SK-N-SH (cell line): ENCODE measurements at regions not wholly inside any gene's neighbourhood (a gene's known extent, or its start where the extent isn't known, plus 50 kb on each side); places are given as distances from the start of the nearest gene placed in this dataset.

Experiments used
- CTCF ChIA-PET: fragments of 300-600, 350-600 bp; formaldehyde crosslinking; extraction: SDS; loops from one replicate; lab custom pipeline; 2021; lab: Yijun Ruan, JAX
- POLR2A ChIA-PET: fragments of 350-600 bp; sonication (Branson Sonifier 250); formaldehyde crosslinking; extraction: SDS; loops from one replicate; lab custom pipeline; 2020; ENCODE audit warnings: antibody characterized with exemption, inconsistent platforms; lab: Yijun Ruan, JAX
- DNase-seq: peaks from one replicate; pipeline ENCODE4 v3.0.0; 2012
- H2AFZ ChIP-seq: fragments of 200-600 bp; sonication (generic); 2 replicates; pipeline ENCODE4 v1.8.1; 2016; ENCODE audit warnings: antibody characterized with exemption, mild to moderate bottlenecking, low read depth
- H3F3A ChIP-seq: fragments of 200-600 bp; sonication (generic); replicated peaks from 2 replicates; pipeline ENCODE3; 2016; ENCODE audit warnings: antibody characterized with exemption, mild to moderate bottlenecking; ENCODE audit not compliant: insufficient read depth
- H3K27ac ChIP-seq, 2 experiments: fragments of 200-500 bp in 1 of 2; fragments of 200-600 bp in 1 of 2; sonication (Bioruptor generic) in 1 of 2; sonication (generic), shearing (Covaris generic) in 1 of 2; 2 replicates each; pipeline versions ENCODE4 v1.5.1 to v1.6.1; 2014 to 2016; ENCODE audit warnings: low read depth in 2 of 2, inconsistent platforms in 1 of 2, low read length in 1 of 2, mild to moderate bottlenecking in 1 of 2, mixed read lengths in 1 of 2
- H3K27me3 ChIP-seq: fragments of 200-600 bp; sonication (generic), shearing (Covaris generic); 2 replicates; pipeline ENCODE4 v1.6.1; 2016; ENCODE audit warnings: mixed run types; ENCODE audit not compliant: insufficient read depth
- H3K36me3 ChIP-seq, 2 experiments: fragments of 200-500 bp in 1 of 2; fragments of 200-600 bp in 1 of 2; sonication (Bioruptor generic) in 1 of 2; sonication (generic) in 1 of 2; replicated peaks in 1 of 2; 2 replicates each; pipeline versions ENCODE3 to v1.5.1; 2014 to 2016; ENCODE audit warnings: low read length in 1 of 2, mild to moderate bottlenecking in 1 of 2; ENCODE audit not compliant: insufficient read depth in 2 of 2, control insufficient read depth in 1 of 2
- H3K4me1 ChIP-seq, 2 experiments: fragments of 200-500 bp in 1 of 2; fragments of 200-600 bp in 1 of 2; sonication (Bioruptor generic) in 1 of 2; sonication (generic), shearing (Covaris generic) in 1 of 2; 2 replicates each; pipeline versions ENCODE4 v1.5.1 to v1.6.1; 2014 to 2016; ENCODE audit warnings: low read depth in 1 of 2, low read length in 1 of 2, mixed run types in 1 of 2; ENCODE audit not compliant: insufficient read depth in 2 of 2, control insufficient read depth in 1 of 2
- H3K4me2 ChIP-seq: fragments of 200-600 bp; sonication (generic), shearing (Covaris generic); 2 replicates; pipeline ENCODE4 v1.6.1; 2017; ENCODE audit warnings: mixed run types
- H3K4me3 ChIP-seq, 2 experiments: fragments of 200-500 bp in 1 of 2; fragments of 200-600 bp in 1 of 2; sonication (Bioruptor generic) in 1 of 2; sonication (generic), shearing (Covaris generic) in 1 of 2; 2 replicates each; pipeline versions ENCODE4 v1.5.1 to v1.8.1; 2014 to 2016; ENCODE audit warnings: low read depth in 2 of 2, inconsistent platforms in 1 of 2, low read length in 1 of 2, mild to moderate bottlenecking in 1 of 2, mixed read lengths in 1 of 2, moderate library complexity in 1 of 2
- H3K79me2 ChIP-seq: fragments of 200-600 bp; sonication (generic); 2 replicates; pipeline ENCODE4 v1.8.1; 2017; ENCODE audit warnings: mild to moderate bottlenecking; ENCODE audit not compliant: insufficient read depth
- H3K9ac ChIP-seq: fragments of 200-600 bp; sonication (generic); 2 replicates; pipeline ENCODE4 v1.6.1; 2017; ENCODE audit warnings: mixed run types
- H3K9me2 ChIP-seq: fragments of 200-600 bp; sonication (generic); 2 replicates; pipeline ENCODE4 v1.6.1; 2017; ENCODE audit warnings: mixed run types
- H3K9me3 ChIP-seq: fragments of 200-600 bp; sonication (generic); 2 replicates; pipeline ENCODE4 v1.6.1; 2017; ENCODE audit warnings: mixed run types, mild to moderate bottlenecking, moderate library complexity
- H4K20me1 ChIP-seq: fragments of 200-600 bp; sonication (generic); 2 replicates; pipeline ENCODE4 v1.6.1; 2017; ENCODE audit warnings: mild to moderate bottlenecking, mixed run types; ENCODE audit not compliant: insufficient read depth
- EP300 ChIP-seq, 2 experiments: IDR thresholded peaks; 2 replicates each; pipeline versions ENCODE4 v1.4.0 to v1.6.1; 2012; ENCODE audit warnings: borderline replicate concordance in 1 of 2, low read depth in 1 of 2, low read length in 1 of 2
- FOXM1 ChIP-seq: IDR thresholded peaks from 2 replicates; pipeline ENCODE4 v1.4.0; 2012; ENCODE audit warnings: low read depth, mild to moderate bottlenecking
- JUND ChIP-seq: IDR thresholded peaks from 2 replicates; pipeline ENCODE4 v1.4.0; 2012
- NFIC ChIP-seq: IDR thresholded peaks from 2 replicates; pipeline ENCODE4 v1.4.0; 2012; ENCODE audit warnings: borderline replicate concordance
- NRF1 ChIP-seq: IDR thresholded peaks from 2 replicates; pipeline ENCODE4 v1.6.1; 2012; ENCODE audit warnings: low read depth, mild to moderate bottlenecking, low read length
- POLR2AphosphoS5 ChIP-seq: IDR thresholded peaks from 2 replicates; pipeline ENCODE4 v1.6.1; 2012; ENCODE audit warnings: low read depth, low read length
- RFX5 ChIP-seq: IDR thresholded peaks from 2 replicates; pipeline ENCODE4 v1.6.1; 2012; ENCODE audit warnings: mild to moderate bottlenecking, improper control_type of control experiment, low read length
- RXRA ChIP-seq: IDR thresholded peaks from 2 replicates; pipeline ENCODE4 v1.4.0; 2012; ENCODE audit warnings: low read depth, mild to moderate bottlenecking, borderline replicate concordance
- SMC3 ChIP-seq: IDR thresholded peaks from 2 replicates; pipeline ENCODE4 v1.6.1; 2012; ENCODE audit warnings: low read depth, low read length, improper control_type of control experiment
- WGBS: methylation state at CpG from one replicate; pipeline ENCODE4 v1.1.6; 2017; ENCODE audit warnings: low lambda C conversion rate; 5-methylcytosine and 5-hydroxymethylcytosine counted together
- TF ChIP-seq, protein P1 (sequence below): IDR thresholded peaks from 2 replicates; pipeline ENCODE4 v1.4.0; 2012; ENCODE audit warnings: low read depth, borderline replicate concordance
- TF ChIP-seq, protein P2 (sequence below): fragments of 200-600 bp; sonication (generic); IDR thresholded peaks from 2 replicates; pipeline ENCODE4 v1.6.1; 2017; ENCODE audit warnings: antibody characterized with exemption, mild to moderate bottlenecking, moderate library complexity
- TF ChIP-seq, protein P3 (sequence below): IDR thresholded peaks from 2 replicates; pipeline ENCODE4 v1.6.1; 2012; ENCODE audit warnings: mild to moderate bottlenecking, low read depth, low read length, moderate library complexity
- TF ChIP-seq, protein P4 (sequence below): fragments of 150-350 bp; IDR thresholded peaks from 2 replicates; pipeline ENCODE4 v1.6.1; 2016; ENCODE audit warnings: mild to moderate bottlenecking, low read depth, low read length
- TF ChIP-seq, protein P5 (sequence below): IDR thresholded peaks from 2 replicates; pipeline ENCODE4; 2012

DNA sequence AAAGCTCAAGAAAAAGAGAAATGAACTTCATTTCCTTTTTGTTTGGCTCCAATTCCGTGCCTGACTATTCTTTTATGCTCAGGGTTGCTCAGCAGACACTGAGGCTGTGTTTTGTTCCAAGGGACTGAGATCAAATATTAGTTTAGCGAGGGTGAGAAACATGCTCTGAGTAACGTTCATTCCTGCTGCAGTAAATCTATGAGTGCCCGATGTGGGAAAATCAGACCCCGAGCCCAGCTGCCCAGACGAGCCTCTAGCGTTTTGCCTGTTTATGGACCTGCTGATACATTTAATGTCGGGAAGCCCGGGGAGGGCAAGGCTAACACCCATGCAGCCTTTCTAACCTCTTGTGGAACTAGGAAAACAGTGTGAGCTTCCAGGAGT is 119.2 kb downstream of the VAPA start:
- Histone ChIP-seq H2AFZ (no peak overlapping the region), H3K27ac (no peak overlapping the region), H3K9ac (no peak overlapping the region), H4K20me1 (no peaks in the 10 kb centered on the region), H3K27me3 (no peaks in the 10 kb centered on the region), H3K4me1 (peaks cover 0 to 13% of the 10 kb centered on the region in 2 experiments; a peak in 1 of 4 replicates), H3K36me3 (no peaks in the 10 kb centered on the region), H3K9me2 (no peaks in the 10 kb centered on the region), H3K4me3 (no peak overlapping the region), H3K4me2 (no peak overlapping the region), H3K9me3 (no peaks in the 10 kb centered on the region), H3F3A (no peaks in the 10 kb centered on the region), H3K79me2 (no peaks in the 10 kb centered on the region)
- POLR2A ChIA-PET, result no interaction called here
- TF ChIP-seq RXRA (no peak), NRF1 (no peak), NFIC (no peak), FOXM1 (no peak), RFX5 (no peak)
- TF ChIP-seq, protein P1, sequence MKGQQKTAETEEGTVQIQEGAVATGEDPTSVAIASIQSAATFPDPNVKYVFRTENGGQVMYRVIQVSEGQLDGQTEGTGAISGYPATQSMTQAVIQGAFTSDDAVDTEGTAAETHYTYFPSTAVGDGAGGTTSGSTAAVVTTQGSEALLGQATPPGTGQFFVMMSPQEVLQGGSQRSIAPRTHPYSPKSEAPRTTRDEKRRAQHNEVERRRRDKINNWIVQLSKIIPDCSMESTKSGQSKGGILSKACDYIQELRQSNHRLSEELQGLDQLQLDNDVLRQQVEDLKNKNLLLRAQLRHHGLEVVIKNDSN, result no peak
- TF ChIP-seq, protein P2, sequence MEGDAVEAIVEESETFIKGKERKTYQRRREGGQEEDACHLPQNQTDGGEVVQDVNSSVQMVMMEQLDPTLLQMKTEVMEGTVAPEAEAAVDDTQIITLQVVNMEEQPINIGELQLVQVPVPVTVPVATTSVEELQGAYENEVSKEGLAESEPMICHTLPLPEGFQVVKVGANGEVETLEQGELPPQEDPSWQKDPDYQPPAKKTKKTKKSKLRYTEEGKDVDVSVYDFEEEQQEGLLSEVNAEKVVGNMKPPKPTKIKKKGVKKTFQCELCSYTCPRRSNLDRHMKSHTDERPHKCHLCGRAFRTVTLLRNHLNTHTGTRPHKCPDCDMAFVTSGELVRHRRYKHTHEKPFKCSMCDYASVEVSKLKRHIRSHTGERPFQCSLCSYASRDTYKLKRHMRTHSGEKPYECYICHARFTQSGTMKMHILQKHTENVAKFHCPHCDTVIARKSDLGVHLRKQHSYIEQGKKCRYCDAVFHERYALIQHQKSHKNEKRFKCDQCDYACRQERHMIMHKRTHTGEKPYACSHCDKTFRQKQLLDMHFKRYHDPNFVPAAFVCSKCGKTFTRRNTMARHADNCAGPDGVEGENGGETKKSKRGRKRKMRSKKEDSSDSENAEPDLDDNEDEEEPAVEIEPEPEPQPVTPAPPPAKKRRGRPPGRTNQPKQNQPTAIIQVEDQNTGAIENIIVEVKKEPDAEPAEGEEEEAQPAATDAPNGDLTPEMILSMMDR, result no peak
- 87% methylated on average over 9 of the region's 9 CpGs for WGBS
- DNase-seq, result no peak
- CTCF ChIA-PET, result interaction anchor here (1.1 to 1.7 kb wide), 3 partner anchors 9 to 486 kb away, joined by 3 to 6 read pairs (median 6); no protein-coding TSS in a partner anchor

DNA sequence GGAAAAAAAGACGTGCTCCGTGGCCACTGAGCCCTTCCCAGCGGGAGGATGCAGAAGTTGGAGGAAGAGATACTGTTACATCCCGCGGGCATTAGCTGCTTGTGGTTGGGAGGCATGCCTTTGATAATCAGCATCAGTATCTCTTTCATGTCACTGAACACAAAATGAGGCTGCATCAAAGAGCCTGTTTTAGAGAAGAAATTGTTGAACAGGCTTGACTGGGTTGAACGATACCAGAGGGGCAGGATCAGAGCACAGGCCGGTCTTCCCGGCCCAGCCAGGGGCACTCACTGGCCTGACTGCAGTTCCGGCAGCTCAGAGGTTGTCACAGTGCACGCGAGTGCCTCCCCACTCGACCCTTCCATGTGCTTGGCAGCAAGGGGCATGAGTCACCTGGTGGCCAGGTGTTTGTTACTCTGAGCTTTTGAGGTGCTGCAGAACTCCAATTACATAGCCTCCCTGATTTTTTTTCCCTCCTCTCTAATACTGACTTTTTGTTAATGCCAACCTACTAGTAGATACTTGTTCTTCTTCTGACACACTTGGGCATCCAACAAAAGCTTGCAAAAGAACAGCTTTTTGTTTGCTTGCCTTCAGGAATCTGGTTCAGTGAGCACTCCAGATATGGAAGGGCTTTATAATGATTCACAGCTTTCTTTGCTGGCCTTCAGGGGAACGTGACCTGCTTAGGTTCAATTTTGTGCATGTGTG is 121.6 kb downstream of the VAPA start:
- TF ChIP-seq, protein P3, sequence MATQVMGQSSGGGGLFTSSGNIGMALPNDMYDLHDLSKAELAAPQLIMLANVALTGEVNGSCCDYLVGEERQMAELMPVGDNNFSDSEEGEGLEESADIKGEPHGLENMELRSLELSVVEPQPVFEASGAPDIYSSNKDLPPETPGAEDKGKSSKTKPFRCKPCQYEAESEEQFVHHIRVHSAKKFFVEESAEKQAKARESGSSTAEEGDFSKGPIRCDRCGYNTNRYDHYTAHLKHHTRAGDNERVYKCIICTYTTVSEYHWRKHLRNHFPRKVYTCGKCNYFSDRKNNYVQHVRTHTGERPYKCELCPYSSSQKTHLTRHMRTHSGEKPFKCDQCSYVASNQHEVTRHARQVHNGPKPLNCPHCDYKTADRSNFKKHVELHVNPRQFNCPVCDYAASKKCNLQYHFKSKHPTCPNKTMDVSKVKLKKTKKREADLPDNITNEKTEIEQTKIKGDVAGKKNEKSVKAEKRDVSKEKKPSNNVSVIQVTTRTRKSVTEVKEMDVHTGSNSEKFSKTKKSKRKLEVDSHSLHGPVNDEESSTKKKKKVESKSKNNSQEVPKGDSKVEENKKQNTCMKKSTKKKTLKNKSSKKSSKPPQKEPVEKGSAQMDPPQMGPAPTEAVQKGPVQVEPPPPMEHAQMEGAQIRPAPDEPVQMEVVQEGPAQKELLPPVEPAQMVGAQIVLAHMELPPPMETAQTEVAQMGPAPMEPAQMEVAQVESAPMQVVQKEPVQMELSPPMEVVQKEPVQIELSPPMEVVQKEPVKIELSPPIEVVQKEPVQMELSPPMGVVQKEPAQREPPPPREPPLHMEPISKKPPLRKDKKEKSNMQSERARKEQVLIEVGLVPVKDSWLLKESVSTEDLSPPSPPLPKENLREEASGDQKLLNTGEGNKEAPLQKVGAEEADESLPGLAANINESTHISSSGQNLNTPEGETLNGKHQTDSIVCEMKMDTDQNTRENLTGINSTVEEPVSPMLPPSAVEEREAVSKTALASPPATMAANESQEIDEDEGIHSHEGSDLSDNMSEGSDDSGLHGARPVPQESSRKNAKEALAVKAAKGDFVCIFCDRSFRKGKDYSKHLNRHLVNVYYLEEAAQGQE, result no peak
- TF ChIP-seq NRF1 (no peak), JUND (no peak), POLR2AphosphoS5 (no peak), RXRA (no peak), EP300 (IDR thresholded peaks at IDR 0.05; ENCODE audit: borderline replicate concordance in 1 of 2, low read depth in 1 of 2, low read length in 1 of 2) (no peak), SMC3 (no peak)
- TF ChIP-seq, protein P4, sequence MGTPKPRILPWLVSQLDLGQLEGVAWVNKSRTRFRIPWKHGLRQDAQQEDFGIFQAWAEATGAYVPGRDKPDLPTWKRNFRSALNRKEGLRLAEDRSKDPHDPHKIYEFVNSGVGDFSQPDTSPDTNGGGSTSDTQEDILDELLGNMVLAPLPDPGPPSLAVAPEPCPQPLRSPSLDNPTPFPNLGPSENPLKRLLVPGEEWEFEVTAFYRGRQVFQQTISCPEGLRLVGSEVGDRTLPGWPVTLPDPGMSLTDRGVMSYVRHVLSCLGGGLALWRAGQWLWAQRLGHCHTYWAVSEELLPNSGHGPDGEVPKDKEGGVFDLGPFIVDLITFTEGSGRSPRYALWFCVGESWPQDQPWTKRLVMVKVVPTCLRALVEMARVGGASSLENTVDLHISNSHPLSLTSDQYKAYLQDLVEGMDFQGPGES, result no peak
- TF ChIP-seq, protein P5, sequence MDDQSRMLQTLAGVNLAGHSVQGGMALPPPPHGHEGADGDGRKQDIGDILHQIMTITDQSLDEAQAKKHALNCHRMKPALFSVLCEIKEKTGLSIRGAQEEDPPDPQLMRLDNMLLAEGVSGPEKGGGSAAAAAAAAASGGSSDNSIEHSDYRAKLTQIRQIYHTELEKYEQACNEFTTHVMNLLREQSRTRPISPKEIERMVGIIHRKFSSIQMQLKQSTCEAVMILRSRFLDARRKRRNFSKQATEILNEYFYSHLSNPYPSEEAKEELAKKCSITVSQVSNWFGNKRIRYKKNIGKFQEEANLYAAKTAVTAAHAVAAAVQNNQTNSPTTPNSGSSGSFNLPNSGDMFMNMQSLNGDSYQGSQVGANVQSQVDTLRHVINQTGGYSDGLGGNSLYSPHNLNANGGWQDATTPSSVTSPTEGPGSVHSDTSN, result no peak
- Histone ChIP-seq H4K20me1 (no peaks in the 10 kb centered on the region), H3K9me2 (no peaks in the 10 kb centered on the region), H3K4me1 (peaks cover 0 to 10% of the 10 kb centered on the region in 2 experiments; a peak in 1 of 4 replicates), H3K79me2 (no peaks in the 10 kb centered on the region), H3K9ac (no peak overlapping the region), H3K4me3 (no peak overlapping the region), H3K9me3 (no peaks in the 10 kb centered on the region), H3K36me3 (no peaks in the 10 kb centered on the region), H3K4me2 (no peak overlapping the region; the same call in 1 of the 2 replicates), H3K27ac (no peak overlapping the region), H2AFZ (no peak overlapping the region), H3F3A (no peaks in the 10 kb centered on the region), H3K27me3 (no peaks in the 10 kb centered on the region)
- no peak for DNase-seq
- POLR2A ChIA-PET, result no interaction called here
- WGBS, result 71% methylated on average over 12 of the region's 13 CpGs
- CTCF ChIA-PET, result no interaction called here
